ENCODE measurements at regions not wholly inside any gene's neighbourhood (a gene's known extent, or its start where the extent isn't known, plus 50 kb on each side); places are given as distances from the start of the nearest gene placed in this dataset.

- no peak for DNase-seq (ENCODE audit: low spot score)
Observed at GRCh38 chr20:10863337-10864060, 189.7 kb upstream of the JAG1 start.

DNA sequence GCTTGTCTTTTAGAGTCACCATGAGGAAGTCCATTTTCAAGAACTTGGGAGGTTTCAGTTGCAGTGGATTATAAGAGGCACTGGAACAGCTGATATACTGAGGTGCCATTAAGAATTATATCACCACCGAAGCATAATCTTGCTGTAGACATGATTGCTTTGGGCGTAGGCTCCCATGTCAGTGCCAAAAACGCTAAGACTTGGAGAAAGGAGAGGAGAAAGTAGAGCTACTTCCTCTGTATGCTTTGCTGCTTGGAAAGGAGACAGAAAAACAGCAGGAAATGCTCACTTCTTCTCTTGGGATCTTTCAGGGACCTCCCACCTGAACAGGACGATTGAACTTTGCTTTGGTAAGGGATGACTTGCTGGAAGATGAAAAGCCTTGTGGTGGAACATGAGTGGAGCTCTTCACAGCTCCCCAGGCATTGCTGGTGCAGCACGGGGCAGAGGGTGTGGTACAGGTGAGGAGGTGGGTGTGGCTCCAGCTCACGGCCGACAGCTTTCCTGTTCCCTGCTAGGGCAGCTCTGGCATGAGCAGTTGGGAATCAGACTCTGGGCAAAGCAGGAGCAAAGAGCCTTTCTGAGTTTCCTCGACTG is 190.4 kb upstream of the JAG1 start:
- DNase-seq (ENCODE audit: low spot score) = peak; percentile 81

GRCh38 chr20:10868299-10868698 is 194.5 kb upstream of the JAG1 start:
- no peak for DNase-seq (ENCODE audit: low spot score)

GRCh38 chr20:10873026-10873425 is 199.2 kb upstream of the JAG1 start:
- DNase-seq (ENCODE audit: low spot score) = no peak

GRCh38 chr20:10875653-10876052 is 201.9 kb upstream of the JAG1 start:
- DNase-seq (ENCODE audit: low spot score) = no peak

- no peak for DNase-seq (ENCODE audit: low spot score)
Observed at GRCh38 chr20:10876558-10876957, 202.8 kb upstream of the JAG1 start.

- DNase-seq (ENCODE audit: low spot score) = no peak
Observed at GRCh38 chr20:10877342-10877741, 203.5 kb upstream of the JAG1 start.

DNA sequence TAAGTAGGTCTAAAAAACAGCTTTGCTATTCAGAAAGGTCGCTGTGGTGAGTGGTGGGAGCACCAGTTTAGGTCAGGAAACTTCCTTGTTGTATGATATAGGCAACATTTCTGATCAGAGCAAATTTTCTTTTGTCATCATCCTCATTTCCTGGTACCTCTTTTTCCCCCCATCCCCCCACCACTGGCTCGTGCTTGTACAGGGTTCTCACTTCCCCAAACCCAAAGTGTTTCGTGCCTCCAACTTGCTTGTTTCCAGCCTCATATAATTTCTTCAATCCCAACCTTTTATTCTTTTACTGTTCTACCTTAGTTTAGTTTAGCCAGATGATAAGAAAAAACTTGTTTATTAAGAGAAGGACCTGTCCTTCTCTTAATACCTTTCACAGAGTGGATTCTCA is 209.4 kb upstream of the JAG1 start:
- DNase-seq (ENCODE audit: low spot score) = no peak

GRCh38 chr20:10893321-10893720 is 219.5 kb upstream of the JAG1 start:
- no peak for DNase-seq (ENCODE audit: low spot score)

GRCh38 chr20:10897336-10897735 is 223.5 kb upstream of the JAG1 start:
- no peak for DNase-seq (ENCODE audit: low spot score)

DNA sequence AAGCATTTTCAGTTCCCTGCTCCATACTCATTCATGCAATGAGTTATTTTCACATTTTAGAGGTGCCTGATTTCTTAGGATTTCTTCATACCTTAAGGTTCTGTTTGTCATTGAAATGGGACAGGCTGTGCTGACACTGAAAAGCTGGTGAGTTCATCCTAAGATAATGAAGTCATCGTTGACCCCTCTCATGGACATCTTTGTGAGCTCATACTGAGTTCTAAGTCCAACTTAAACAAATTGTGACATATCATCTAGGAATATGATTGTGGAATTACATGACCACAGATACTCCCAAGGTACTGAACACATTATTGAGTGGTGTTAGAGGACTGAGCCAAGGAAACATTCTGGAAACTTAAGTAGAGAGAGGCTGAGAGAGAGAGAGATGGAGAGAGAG is 224.8 kb upstream of the JAG1 start:
- DNase-seq (ENCODE audit: low spot score) = no peak

- no peak for DNase-seq (ENCODE audit: low spot score)
Observed at GRCh38 chr20:10902174-10902573, 228.4 kb upstream of the JAG1 start.

DNA sequence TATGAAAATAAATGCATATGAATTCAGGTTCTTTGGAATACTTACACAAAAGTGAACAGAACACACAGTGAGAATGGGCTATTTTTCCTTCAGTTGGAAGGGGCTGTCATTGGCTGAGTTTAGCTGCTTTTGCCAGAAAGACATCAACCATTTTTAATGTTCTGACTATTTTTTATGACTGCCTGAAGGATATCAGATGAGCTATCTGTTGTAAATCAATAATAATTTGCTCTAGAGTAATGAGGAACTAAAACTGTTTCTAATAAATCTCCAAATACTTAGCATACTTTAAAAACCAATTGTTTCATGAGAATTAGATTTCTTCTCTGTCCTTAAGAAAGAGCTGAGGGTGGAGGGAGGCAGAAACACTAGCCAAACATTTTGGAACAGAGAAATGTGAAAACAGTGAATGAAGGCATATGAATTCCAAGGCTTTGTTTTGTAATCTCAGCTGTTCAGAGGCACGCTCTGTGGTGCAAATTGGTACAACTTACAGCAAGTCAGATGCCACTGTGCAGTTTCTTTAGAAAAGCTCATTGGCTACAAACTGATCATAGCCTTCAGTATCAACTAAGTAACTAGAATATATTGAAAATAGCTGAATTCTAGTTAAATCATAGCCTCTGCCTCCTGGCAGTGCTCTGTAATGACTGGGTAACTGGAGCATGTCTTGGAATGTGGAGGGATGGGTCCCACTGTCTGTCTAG is 228.9 kb upstream of the JAG1 start:
- DNase-seq (ENCODE audit: low spot score) = no peak

- no peak for DNase-seq (ENCODE audit: low spot score)
Observed at GRCh38 chr20:10906834-10907233, 233.0 kb upstream of the JAG1 start.

DNA sequence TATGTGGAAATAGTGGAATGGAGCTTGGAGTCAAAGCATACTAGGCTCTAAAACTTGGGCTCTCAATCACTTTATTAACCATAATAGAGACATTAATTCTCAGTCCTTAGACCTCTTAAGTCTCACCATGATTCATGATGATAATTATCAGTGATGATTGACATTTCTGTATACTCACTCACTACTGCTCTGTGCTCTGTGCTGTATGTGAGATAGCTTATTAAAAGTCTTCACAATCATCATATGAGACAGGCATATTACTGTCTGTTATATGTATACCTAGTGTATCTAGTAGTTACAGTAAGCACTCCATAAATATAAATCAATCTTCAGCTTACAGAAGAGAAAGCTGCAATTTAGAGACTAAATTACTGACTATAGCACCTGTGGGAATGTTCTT is 236.0 kb upstream of the JAG1 start:
- no peak for DNase-seq (ENCODE audit: low spot score)

DNA sequence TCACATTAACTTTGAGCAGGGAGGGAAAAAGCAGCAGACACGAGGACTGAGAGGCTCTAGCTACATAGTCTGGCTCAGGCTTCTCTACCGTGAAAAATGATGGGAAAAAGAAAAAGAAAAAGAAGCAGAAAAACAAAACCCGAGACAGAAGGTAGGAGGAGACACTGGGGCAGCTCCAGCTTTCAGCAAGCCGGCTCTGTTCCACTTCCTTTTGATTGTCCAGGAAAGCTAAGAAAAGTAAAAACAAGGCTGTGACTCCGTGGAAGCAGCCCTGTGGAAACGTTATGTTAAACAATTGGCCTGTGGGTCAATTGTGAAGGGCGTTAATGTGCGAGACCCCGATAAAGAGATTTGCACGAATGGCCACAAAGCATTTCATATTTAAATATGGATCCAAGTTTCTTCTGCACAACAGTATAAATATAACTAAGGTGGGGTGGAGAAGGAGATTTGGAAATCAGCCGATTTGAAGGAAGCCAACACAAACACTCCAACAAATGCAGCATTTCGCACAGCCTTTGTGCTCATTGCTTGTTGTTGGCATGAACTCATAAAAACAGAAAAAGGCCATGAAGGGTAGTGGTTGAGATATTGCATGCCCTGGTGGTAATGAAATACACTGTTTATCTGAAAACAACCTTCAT is 236.9 kb upstream of the JAG1 start:
- DNase-seq (ENCODE audit: low spot score) = no peak

GRCh38 chr20:10911298-10911697 is 237.5 kb upstream of the JAG1 start:
- DNase-seq (ENCODE audit: low spot score) = no peak

DNA sequence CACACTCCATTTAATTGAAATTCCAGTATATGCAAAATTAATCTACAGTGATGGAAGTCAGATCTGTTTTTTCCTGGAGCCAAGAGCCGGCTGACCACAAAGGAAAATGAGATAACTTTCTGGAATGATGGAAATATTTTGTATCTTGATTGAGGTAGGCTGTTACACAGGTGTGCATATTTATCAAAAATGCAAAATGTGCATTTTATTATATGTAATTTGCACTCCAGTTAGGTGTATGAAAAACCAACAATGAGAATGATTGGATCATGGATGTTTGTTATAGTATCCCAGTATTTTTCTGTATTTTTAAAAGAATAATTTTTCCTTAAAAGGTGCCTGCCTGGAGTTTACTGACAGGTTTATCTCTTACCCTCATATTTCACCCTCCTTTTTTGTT is 242.0 kb upstream of the JAG1 start:
- DNase-seq (ENCODE audit: low spot score) = no peak

- no peak for DNase-seq (ENCODE audit: low spot score)
Observed at GRCh38 chr20:10916312-10916711, 242.5 kb upstream of the JAG1 start.

- DNase-seq (ENCODE audit: low spot score) = no peak
Observed at GRCh38 chr20:10917826-10918225, 244.0 kb upstream of the JAG1 start.

DNA sequence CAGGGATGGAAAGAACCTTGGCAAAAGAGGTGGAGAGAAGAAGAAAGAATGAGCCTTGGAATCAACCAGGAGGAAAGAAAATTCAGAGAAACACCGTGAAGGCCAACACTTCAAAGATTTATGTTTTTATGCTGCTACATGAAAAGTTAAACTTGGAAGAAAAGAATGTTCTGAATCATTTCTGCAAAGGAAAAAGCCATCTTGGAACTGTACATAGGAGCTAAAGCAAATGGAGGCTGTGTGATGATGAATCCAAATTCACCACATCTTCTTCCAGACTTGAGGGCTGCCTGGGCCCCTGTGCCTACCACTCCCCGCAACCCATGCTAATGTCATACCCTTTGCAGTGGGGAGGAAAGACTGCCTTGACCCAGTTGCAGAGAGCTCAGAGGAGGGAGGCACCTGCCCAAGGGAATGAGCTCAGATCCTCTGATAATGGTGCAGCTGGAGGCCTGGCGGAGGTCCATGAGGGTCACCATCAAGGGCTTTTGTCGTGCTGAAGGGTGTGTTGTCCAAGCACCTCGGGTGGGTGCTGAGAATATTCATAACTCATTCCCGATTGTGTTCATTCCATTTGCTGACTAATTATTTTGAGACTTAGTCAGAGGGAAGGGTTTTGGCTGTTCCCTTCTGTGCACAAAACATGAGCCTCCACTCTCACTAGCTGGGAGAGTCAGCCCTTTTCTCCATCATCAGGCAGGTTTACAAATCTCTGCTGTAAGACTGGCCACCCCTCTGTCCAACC is 245.8 kb upstream of the JAG1 start:
- no peak for DNase-seq (ENCODE audit: low spot score)

DNA sequence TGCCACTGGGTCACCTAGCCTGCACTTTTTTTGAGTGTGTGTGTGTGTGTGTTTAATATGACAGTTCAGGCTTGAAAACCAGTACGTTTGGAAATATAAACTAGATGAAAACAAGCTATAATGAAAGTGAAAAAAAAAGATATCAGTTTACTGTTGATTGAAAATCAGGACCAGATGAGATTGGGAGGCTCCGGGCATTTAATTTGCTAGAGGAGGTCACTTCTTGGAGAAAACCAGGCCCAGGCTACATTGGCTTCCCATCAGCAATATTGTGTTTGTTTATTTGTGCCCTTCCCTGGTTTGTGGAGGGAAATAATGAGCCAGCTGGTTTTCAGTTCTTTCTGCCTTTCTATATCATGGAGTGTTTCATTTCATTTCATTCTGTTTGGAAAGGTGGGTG is 246.6 kb upstream of the JAG1 start:
- DNase-seq (ENCODE audit: low spot score) = no peak

Measured in SW480 (cell line).